ENCODE measurements at regions not wholly inside any gene's neighbourhood (a gene's known extent, or its start where the extent isn't known, plus 50 kb on each side); places are given as distances from the start of the nearest gene placed in this dataset.
"Not testable (repeated sequence)": the region's sequence is repeated elsewhere in the genome, so short reads cannot be mapped to it uniquely, and the experiment has no call there.

GRCh38 chr18:58805467-58806187 is 59.0 kb upstream of the ZNF532 start:
- no peaks in the 10 kb centered on the region for H3K4me1 Mint-ChIP-seq (ENCODE audit: low read depth)
- H3K4me3 Mint-ChIP-seq, result no peak overlapping the region
- no peaks in the 10 kb centered on the region for H3K36me3 Mint-ChIP-seq (ENCODE audit: insufficient read depth)
- ATAC-seq, result no peak
- no peaks in the 10 kb centered on the region for H3K9me3 Mint-ChIP-seq
- H3K27me3 Mint-ChIP-seq (ENCODE audit: low read depth), result peaks cover 24% of the 10 kb centered on the region
- DNase-seq, result no peak

- no peak overlapping the region for H3K4me3 Mint-ChIP-seq
- no peak for DNase-seq
- no peaks in the 10 kb centered on the region for H3K36me3 Mint-ChIP-seq (ENCODE audit: insufficient read depth)
- peaks cover 29% of the 10 kb centered on the region for H3K27me3 Mint-ChIP-seq (ENCODE audit: low read depth)
- no peaks in the 10 kb centered on the region for H3K9me3 Mint-ChIP-seq
- ATAC-seq, result no peak
- H3K4me1 Mint-ChIP-seq (ENCODE audit: low read depth), result no peaks in the 10 kb centered on the region
Measured at GRCh38 chr18:58806826-58807714, 57.6 kb upstream of the ZNF532 start.

- Mint-ChIP-seq H3K4me1 (ENCODE audit: low read depth) (no peaks in the 10 kb centered on the region), H3K36me3 (ENCODE audit: insufficient read depth) (no peaks in the 10 kb centered on the region), H3K4me3 (no peak overlapping the region), H3K27me3 (ENCODE audit: low read depth) (peaks cover 29% of the 10 kb centered on the region), H3K9me3 (no peaks in the 10 kb centered on the region)
- no peak for ATAC-seq
- no peak for DNase-seq
Measured at GRCh38 chr18:58807766-58808165, 56.9 kb upstream of the ZNF532 start.

GRCh38 chr18:58808349-58808748 is 56.3 kb upstream of the ZNF532 start:
- DNase-seq (no peak), ATAC-seq (no peak)
- Mint-ChIP-seq H3K27me3 (ENCODE audit: low read depth) (peaks cover 32% of the 10 kb centered on the region), H3K9me3 (no peaks in the 10 kb centered on the region), H3K4me3 (no peak overlapping the region), H3K4me1 (ENCODE audit: low read depth) (no peaks in the 10 kb centered on the region), H3K36me3 (ENCODE audit: insufficient read depth) (no peaks in the 10 kb centered on the region)

GRCh38 chr18:58811859-58812258 is 52.8 kb upstream of the ZNF532 start:
- H3K27me3 Mint-ChIP-seq (ENCODE audit: low read depth), result peaks cover 60% of the 10 kb centered on the region

GRCh38 chr18:58813105-58813504 is 51.6 kb upstream of the ZNF532 start:
- no peak for ATAC-seq

More at GRCh38 chr18:58811859-58812258, 52.8 kb upstream of the ZNF532 start:
- ATAC-seq; H3K9me3 Mint-ChIP-seq; H3K4me1 Mint-ChIP-seq (ENCODE audit: low read depth); H3K36me3 Mint-ChIP-seq (ENCODE audit: insufficient read depth); DNase-seq; H3K4me3 Mint-ChIP-seq: not testable (repeated sequence)

GRCh38 chr18:58813561-58814225 is 51.0 kb upstream of the ZNF532 start:
- peaks cover under 1% of the 10 kb centered on the region for H3K4me1 Mint-ChIP-seq (ENCODE audit: low read depth)
- H3K27me3 Mint-ChIP-seq (ENCODE audit: low read depth), result peaks cover 65% of the 10 kb centered on the region
- H3K36me3 Mint-ChIP-seq (ENCODE audit: insufficient read depth), result no peaks in the 10 kb centered on the region
- no peak overlapping the region for H3K4me3 Mint-ChIP-seq
- DNase-seq, result no peak
- no peaks in the 10 kb centered on the region for H3K9me3 Mint-ChIP-seq
- ATAC-seq, result no peak

More at GRCh38 chr18:58813105-58813504, 51.6 kb upstream of the ZNF532 start:
- Mint-ChIP-seq H3K4me3 (no peak overlapping the region), H3K36me3 (ENCODE audit: insufficient read depth) (no peaks in the 10 kb centered on the region), H3K4me1 (ENCODE audit: low read depth) (no peaks in the 10 kb centered on the region), H3K27me3 (ENCODE audit: low read depth) (peaks cover 64% of the 10 kb centered on the region), H3K9me3 (no peaks in the 10 kb centered on the region)
- DNase-seq, result no peak

GRCh38 chr18:58814317-58814716 is 50.4 kb upstream of the ZNF532 start:
- Mint-ChIP-seq H3K9me3 (no peaks in the 10 kb centered on the region), H3K4me3 (no peak overlapping the region), H3K27me3 (ENCODE audit: low read depth) (peaks cover 63% of the 10 kb centered on the region), H3K36me3 (ENCODE audit: insufficient read depth) (no peaks in the 10 kb centered on the region), H3K4me1 (ENCODE audit: low read depth) (peaks cover 7% of the 10 kb centered on the region)
- no peak for DNase-seq
- ATAC-seq, result no peak

Measured in activated T-cell treated with anti-CD3 and anti-CD28 coated beads, Interleukin-2, amount 50 U/mL, for 4 hours (primary cell).